ENCODE measurements at regions not wholly inside any gene's neighbourhood (a gene's known extent, or its start where the extent isn't known, plus 50 kb on each side); places are given as distances from the start of the nearest gene placed in this dataset.
"Not testable (repeated sequence)": the region's sequence is repeated elsewhere in the genome, so short reads cannot be mapped to it uniquely, and the experiment has no call there.

- ATAC-seq, result no peak
Observed at GRCh38 chr5:99275128-99275527, 346.3 kb upstream of the CHD1 start.

GRCh38 chr5:99272576-99272975 lies 343.8 kb upstream of the CHD1 start:
- no peak for ATAC-seq

GRCh38 chr5:99258819-99259218 lies 330.0 kb upstream of the CHD1 start:
- ATAC-seq, result no peak

GRCh38 chr5:99248066-99248465 lies 319.3 kb upstream of the CHD1 start:
- no peak for ATAC-seq

GRCh38 chr5:99247346-99247745 lies 318.5 kb upstream of the CHD1 start:
- ATAC-seq, result no peak

GRCh38 chr5:99243111-99243510 lies 314.3 kb upstream of the CHD1 start:
- ATAC-seq, result no peak

- no peak for ATAC-seq
Observed at GRCh38 chr5:99239826-99240360, 311.1 kb upstream of the CHD1 start.

GRCh38 chr5:99191206-99191745 lies 262.5 kb upstream of the CHD1 start:
- ATAC-seq, result no peak

- no peak for ATAC-seq
Observed at GRCh38 chr5:99187611-99188010, 258.8 kb upstream of the CHD1 start.

- no peak for ATAC-seq
Observed at GRCh38 chr5:99179206-99179605, 250.4 kb upstream of the CHD1 start.

GRCh38 chr5:99177796-99178195 lies 249.0 kb upstream of the CHD1 start:
- ATAC-seq, result no peak

- no peak for ATAC-seq
Observed at GRCh38 chr5:99176186-99176585, 247.4 kb upstream of the CHD1 start.

GRCh38 chr5:99169309-99169708 lies 240.5 kb upstream of the CHD1 start:
- ATAC-seq, result no peak

GRCh38 chr5:99161538-99161937 lies 232.7 kb upstream of the CHD1 start:
- not testable (repeated sequence) for ATAC-seq

GRCh38 chr5:99156688-99157087 lies 227.9 kb upstream of the CHD1 start:
- no peak for ATAC-seq

GRCh38 chr5:99143283-99143795 lies 214.5 kb upstream of the CHD1 start:
- ATAC-seq, result not testable (repeated sequence)

GRCh38 chr5:99141534-99142128 lies 212.8 kb upstream of the CHD1 start:
- ATAC-seq, result peak; percentile 33

- ATAC-seq, result no peak
Observed at GRCh38 chr5:99138911-99139310, 210.1 kb upstream of the CHD1 start.

GRCh38 chr5:99133921-99134320 lies 205.1 kb upstream of the CHD1 start:
- no peak for ATAC-seq

- no peak for ATAC-seq
Observed at GRCh38 chr5:99129768-99130501, 201.1 kb upstream of the CHD1 start.

GRCh38 chr5:99122976-99123375 lies 194.2 kb upstream of the CHD1 start:
- no peak for ATAC-seq

GRCh38 chr5:99119326-99119725 lies 190.5 kb upstream of the CHD1 start:
- ATAC-seq, result no peak

- no peak for ATAC-seq
Observed at GRCh38 chr5:99116526-99116925, 187.7 kb upstream of the CHD1 start.

- ATAC-seq, result no peak
Observed at GRCh38 chr5:99109894-99110293, 181.1 kb upstream of the CHD1 start.
